Neutrophil (primary cell): ENCODE measurements at regions not wholly inside any gene's neighbourhood (a gene's known extent, or its start where the extent isn't known, plus 50 kb on each side); places are given as distances from the start of the nearest gene placed in this dataset.
"Not testable (repeated sequence)": the region's sequence is repeated elsewhere in the genome, so short reads cannot be mapped to it uniquely, and the experiment has no call there.

ENCODE experiments used
- H3K27ac ChIP-seq: fragments of 200-600 bp; sonication (generic); 2 replicates; pipeline ENCODE4 v1.5.1; 2016; ENCODE audit warnings: mild to moderate bottlenecking, moderate library complexity
- H3K27me3 ChIP-seq: fragments of 200-600 bp; sonication (generic); 2 replicates; pipeline ENCODE4 v1.6.0; 2016; ENCODE audit warnings: mild to moderate bottlenecking
- H3K36me3 ChIP-seq: fragments of 200-600 bp; sonication (generic); 2 replicates; pipeline ENCODE4 v1.5.1; 2017
- H3K4me1 ChIP-seq, 2 experiments: fragments of 200-600 bp in 1 of 2; sonication (generic) in 1 of 2; 1 replicate in 1 of 2; 2 replicates in 1 of 2; pipeline versions ENCODE4 v1.5.1 to v1.6.1; 2013 to 2016; ENCODE audit warnings: low read depth in 1 of 2, low read length in 1 of 2, mild to moderate bottlenecking in 1 of 2, moderate library complexity in 1 of 2; ENCODE audit not compliant: control insufficient read depth in 1 of 2, insufficient read depth in 1 of 2
- H3K4me3 ChIP-seq, 2 experiments: fragments of 200-600 bp in 1 of 2; sonication (generic) in 1 of 2; 1 replicate in 1 of 2; 2 replicates in 1 of 2; pipeline ENCODE4 v1.5.1; 2013 to 2016; ENCODE audit warnings: low read depth in 1 of 2, low read length in 1 of 2, mild to moderate bottlenecking in 1 of 2, moderate library complexity in 1 of 2
- H3K9me3 ChIP-seq: fragments of 200-600 bp; sonication (generic); 2 replicates; pipeline ENCODE4 v1.5.1; 2016
- CTCF ChIP-seq: fragments of 200-600 bp; sonication (generic); IDR thresholded peaks from 2 replicates; pipeline ENCODE4 v1.5.1; 2016; ENCODE audit warnings: antibody characterized with exemption

- no peaks in the 10 kb centered on the region for H3K9me3 ChIP-seq
- H3K4me1 ChIP-seq, result peaks cover 7 to 12% of the 10 kb centered on the region in 2 experiments
- H3K4me3 ChIP-seq, result no peak overlapping the region
- H3K36me3 ChIP-seq, result no peaks in the 10 kb centered on the region
- H3K27me3 ChIP-seq, result no peaks in the 10 kb centered on the region
- no peak for TF ChIP-seq CTCF
- H3K27ac ChIP-seq, result no peak overlapping the region
Observed at GRCh38 chr1:178036090-178036489, 57.8 kb upstream of the RASAL2 start.

- H3K9me3 ChIP-seq, result no peaks in the 10 kb centered on the region
- H3K27ac ChIP-seq, result peak overlapping the region; percentile 39
- peak; percentile 28 for TF ChIP-seq CTCF
- peaks cover 7 to 12% of the 10 kb centered on the region in 2 experiments for H3K4me1 ChIP-seq
- H3K36me3 ChIP-seq, result no peaks in the 10 kb centered on the region
- H3K27me3 ChIP-seq, result no peaks in the 10 kb centered on the region
- peak overlapping the region; percentile 61 to 68 for H3K4me3 ChIP-seq
Observed at GRCh38 chr1:178037510-178038253, 56.2 kb upstream of the RASAL2 start.

- peak overlapping the region; percentile 61 to 68 for H3K4me3 ChIP-seq
- H3K27ac ChIP-seq, result no peak overlapping the region
- TF ChIP-seq CTCF, result no peak
- no peaks in the 10 kb centered on the region for H3K9me3 ChIP-seq
- no peaks in the 10 kb centered on the region for H3K27me3 ChIP-seq
- H3K36me3 ChIP-seq, result no peaks in the 10 kb centered on the region
- peaks cover 7 to 12% of the 10 kb centered on the region in 2 experiments for H3K4me1 ChIP-seq
Observed at GRCh38 chr1:178038372-178038771, 55.5 kb upstream of the RASAL2 start.

- no peak overlapping the region for H3K4me3 ChIP-seq
- H3K27me3 ChIP-seq, result no peaks in the 10 kb centered on the region
- no peaks in the 10 kb centered on the region for H3K36me3 ChIP-seq
- no peak for TF ChIP-seq CTCF
- H3K9me3 ChIP-seq, result no peaks in the 10 kb centered on the region
- H3K27ac ChIP-seq, result no peak overlapping the region
- peaks cover 7 to 12% of the 10 kb centered on the region in 2 experiments for H3K4me1 ChIP-seq
Observed at GRCh38 chr1:178039891-178040290, 54.0 kb upstream of the RASAL2 start.

- not testable (repeated sequence) for H3K4me3 ChIP-seq, H3K4me1 ChIP-seq, H3K36me3 ChIP-seq, H3K27ac ChIP-seq, H3K9me3 ChIP-seq, H3K27me3 ChIP-seq
Observed at GRCh38 chr1:178043940-178044339, 50.0 kb upstream of the RASAL2 start.
